ENCODE measurements at regions not wholly inside any gene's neighbourhood (a gene's known extent, or its start where the extent isn't known, plus 50 kb on each side); places are given as distances from the start of the nearest gene placed in this dataset.

GRCh38 chr10:10307551-10307950 is 710.1 kb upstream of the CELF2 start:
- TF ChIP-seq, protein P1, sequence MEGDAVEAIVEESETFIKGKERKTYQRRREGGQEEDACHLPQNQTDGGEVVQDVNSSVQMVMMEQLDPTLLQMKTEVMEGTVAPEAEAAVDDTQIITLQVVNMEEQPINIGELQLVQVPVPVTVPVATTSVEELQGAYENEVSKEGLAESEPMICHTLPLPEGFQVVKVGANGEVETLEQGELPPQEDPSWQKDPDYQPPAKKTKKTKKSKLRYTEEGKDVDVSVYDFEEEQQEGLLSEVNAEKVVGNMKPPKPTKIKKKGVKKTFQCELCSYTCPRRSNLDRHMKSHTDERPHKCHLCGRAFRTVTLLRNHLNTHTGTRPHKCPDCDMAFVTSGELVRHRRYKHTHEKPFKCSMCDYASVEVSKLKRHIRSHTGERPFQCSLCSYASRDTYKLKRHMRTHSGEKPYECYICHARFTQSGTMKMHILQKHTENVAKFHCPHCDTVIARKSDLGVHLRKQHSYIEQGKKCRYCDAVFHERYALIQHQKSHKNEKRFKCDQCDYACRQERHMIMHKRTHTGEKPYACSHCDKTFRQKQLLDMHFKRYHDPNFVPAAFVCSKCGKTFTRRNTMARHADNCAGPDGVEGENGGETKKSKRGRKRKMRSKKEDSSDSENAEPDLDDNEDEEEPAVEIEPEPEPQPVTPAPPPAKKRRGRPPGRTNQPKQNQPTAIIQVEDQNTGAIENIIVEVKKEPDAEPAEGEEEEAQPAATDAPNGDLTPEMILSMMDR (IDR thresholded peaks at IDR 0.05): no peak
- TF ChIP-seq POLR2A (IDR thresholded peaks at IDR 0.05) (no peak), EP300 (IDR thresholded peaks at IDR 0.05) (no peak)
